ENCODE measurements at regions not wholly inside any gene's neighbourhood (a gene's known extent, or its start where the extent isn't known, plus 50 kb on each side); places are given as distances from the start of the nearest gene placed in this dataset.

DNA sequence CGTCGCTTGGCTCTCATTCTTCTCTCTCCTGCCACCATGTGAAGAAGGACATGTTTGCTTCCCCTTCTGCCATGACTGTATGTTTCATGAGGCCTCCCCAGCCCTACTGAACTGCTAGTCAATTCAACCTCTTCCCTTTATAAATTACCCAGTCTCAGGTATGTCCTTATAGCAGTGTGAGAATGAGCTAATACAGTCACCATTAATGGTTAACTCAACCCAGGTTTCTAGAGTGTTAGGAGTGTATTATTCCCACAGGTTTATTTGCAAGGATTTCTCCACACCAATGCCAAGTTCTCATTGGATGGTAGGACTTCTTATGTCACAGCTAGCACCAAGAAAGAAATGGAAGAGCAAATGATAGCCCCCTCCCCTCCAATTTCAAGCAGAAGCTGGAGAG, 71.9 kb downstream of the DYNAP start:
- Histone ChIP-seq H4K20me1 (replicated peaks; ENCODE audit: control insufficient read depth, insufficient read depth, low read length) (no peaks in the 10 kb centered on the region), H3K36me3 (ENCODE audit: control insufficient read depth, insufficient read depth, low read length) (no peaks in the 10 kb centered on the region), H3K9me3 (replicated peaks; ENCODE audit: control insufficient read depth, insufficient read depth, low read depth, low read length) (no peaks in the 10 kb centered on the region), H3K4me1 (replicated peaks in 1 of 2; ENCODE audit: control insufficient read depth in 2 of 2, insufficient read depth in 2 of 2, low read length in 2 of 2) (no peaks in the 10 kb centered on the region), H3K9ac (ENCODE audit: insufficient read depth in 1 of 2, low read depth in 2 of 2, low read length in 2 of 2) (no peak overlapping the region), H3K9me1 (ENCODE audit: control insufficient read depth, insufficient read depth, low read length) (no peaks in the 10 kb centered on the region), H3K4me3 (no peak overlapping the region), H3K27me3 (ENCODE audit: control insufficient read depth in 2 of 2, insufficient read depth in 2 of 2, low read length in 2 of 2) (no peaks in the 10 kb centered on the region), H2AFZ (ENCODE audit: low read depth, low read length) (no peak overlapping the region), H3K27ac (ENCODE audit: extremely low read depth, low read depth, low read length) (no peak overlapping the region), H3K4me2 (ENCODE audit: insufficient read depth, low read length) (no peak overlapping the region), H3K79me2 (ENCODE audit: control insufficient read depth, insufficient read depth, low read length) (no peaks in the 10 kb centered on the region)
- CTCF ChIA-PET (ENCODE audit: low intra/inter-chr PET ratio) = no interaction called here
- 0% methylated on average over 2 of the region's 2 CpGs for WGBS (ENCODE audit: insufficient coverage, low coverage, missing lambda C conversion rate)
- intact Hi-C loops (cut with micrococcal nuclease) (no loop called here), in situ Hi-C loops (cut with MboI) (no loop called here)
- BruUV-seq (replicated peaks) = no TSS peak
- ATAC-seq (no peak), FAIRE-seq (no peak), DNase-seq (ENCODE audit: extremely low read depth in 1 of 4, low spot score in 3 of 4) (no peak)
- POLR2A ChIA-PET = no interaction called here
- TF ChIP-seq GTF2E2 (tag; IDR thresholded peaks at IDR 0.05) (no peak), SRSF7 (optimal IDR thresholded peaks at IDR 0.05; ENCODE audit: low read depth, low read length) (no peak), SETDB1 (IDR thresholded peaks at IDR 0.05; ENCODE audit: low read length) (no peak), TAF1 (IDR thresholded peaks at IDR 0.05; ENCODE audit: control insufficient read depth, extremely low read depth, insufficient read depth, low read length, severe bottlenecking) (no peak), POLR3A (IDR thresholded peaks at IDR 0.05; ENCODE audit: borderline replicate concordance, extremely low read depth, insufficient read depth, insufficient read length) (no peak), ESRRB (CRISPR knock-in tag; IDR thresholded peaks at IDR 0.05; ENCODE audit: borderline replicate concordance) (no peak), RBBP5 (IDR thresholded peaks at IDR 0.05; ENCODE audit: borderline replicate concordance, insufficient read depth, low read length, poor library complexity, severe bottlenecking) (no peak), RBM17 (IDR thresholded peaks at IDR 0.05; ENCODE audit: borderline replicate concordance, low read depth, low read length) (no peak), MYC (IDR thresholded peaks at IDR 0.05; ENCODE audit: low read depth, low read length) (no peak), MYC (CRISPR knock-in tag; IDR thresholded peaks at IDR 0.05; ENCODE audit: borderline replicate concordance, low read depth) (no peak), GTF2F1 (IDR thresholded peaks at IDR 0.05; ENCODE audit: low read depth, low read length) (no peak), CBX2 (IDR thresholded peaks at IDR 0.05; ENCODE audit: insufficient read depth, low read length, poor library complexity, severe bottlenecking) (no peak)
- TF ChIP-seq, protein P1, sequence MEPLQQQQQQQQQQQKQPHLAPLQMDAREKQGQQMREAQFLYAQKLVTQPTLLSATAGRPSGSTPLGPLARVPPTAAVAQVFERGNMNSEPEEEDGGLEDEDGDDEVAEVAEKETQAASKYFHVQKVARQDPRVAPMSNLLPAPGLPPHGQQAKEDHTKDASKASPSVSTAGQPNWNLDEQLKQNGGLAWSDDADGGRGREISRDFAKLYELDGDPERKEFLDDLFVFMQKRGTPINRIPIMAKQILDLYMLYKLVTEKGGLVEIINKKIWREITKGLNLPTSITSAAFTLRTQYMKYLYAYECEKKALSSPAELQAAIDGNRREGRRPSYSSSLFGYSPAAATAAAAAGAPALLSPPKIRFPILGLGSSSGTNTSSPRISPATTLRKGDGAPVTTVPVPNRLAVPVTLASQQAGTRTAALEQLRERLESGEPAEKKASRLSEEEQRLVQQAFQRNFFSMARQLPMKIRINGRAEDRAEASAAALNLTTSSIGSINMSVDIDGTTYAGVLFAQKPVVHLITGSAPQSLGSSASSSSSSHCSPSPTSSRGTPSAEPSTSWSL (CRISPR knock-in tag; IDR thresholded peaks at IDR 0.05; ENCODE audit: borderline replicate concordance) = no peak
- TF ChIP-seq, protein P2, sequence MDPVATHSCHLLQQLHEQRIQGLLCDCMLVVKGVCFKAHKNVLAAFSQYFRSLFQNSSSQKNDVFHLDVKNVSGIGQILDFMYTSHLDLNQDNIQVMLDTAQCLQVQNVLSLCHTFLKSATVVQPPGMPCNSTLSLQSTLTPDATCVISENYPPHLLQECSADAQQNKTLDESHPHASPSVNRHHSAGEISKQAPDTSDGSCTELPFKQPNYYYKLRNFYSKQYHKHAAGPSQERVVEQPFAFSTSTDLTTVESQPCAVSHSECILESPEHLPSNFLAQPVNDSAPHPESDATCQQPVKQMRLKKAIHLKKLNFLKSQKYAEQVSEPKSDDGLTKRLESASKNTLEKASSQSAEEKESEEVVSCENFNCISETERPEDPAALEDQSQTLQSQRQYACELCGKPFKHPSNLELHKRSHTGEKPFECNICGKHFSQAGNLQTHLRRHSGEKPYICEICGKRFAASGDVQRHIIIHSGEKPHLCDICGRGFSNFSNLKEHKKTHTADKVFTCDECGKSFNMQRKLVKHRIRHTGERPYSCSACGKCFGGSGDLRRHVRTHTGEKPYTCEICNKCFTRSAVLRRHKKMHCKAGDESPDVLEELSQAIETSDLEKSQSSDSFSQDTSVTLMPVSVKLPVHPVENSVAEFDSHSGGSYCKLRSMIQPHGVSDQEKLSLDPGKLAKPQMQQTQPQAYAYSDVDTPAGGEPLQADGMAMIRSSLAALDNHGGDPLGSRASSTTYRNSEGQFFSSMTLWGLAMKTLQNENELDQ (CRISPR knock-in tag; IDR thresholded peaks at IDR 0.05; ENCODE audit: borderline replicate concordance) = no peak
